KMS-11 (cell line): ENCODE measurements at regions not wholly inside any gene's neighbourhood (a gene's known extent, or its start where the extent isn't known, plus 50 kb on each side); places are given as distances from the start of the nearest gene placed in this dataset.

Experiments
- H2AFZ ChIP-seq: fragments of 200-600 bp; sonication (generic); 2 replicates; pipeline ENCODE4 v1.6.1; 2016; ENCODE audit warnings: antibody characterized with exemption, mixed run types, low read depth
- H3K27ac ChIP-seq: fragments of 200-600 bp; sonication (generic); 2 replicates; pipeline ENCODE4 v1.6.1; 2016; ENCODE audit warnings: mild to moderate bottlenecking, mixed run types
- H3K27me3 ChIP-seq: fragments of 200-600 bp; sonication (generic); 2 replicates; pipeline ENCODE4 v1.6.1; 2017; ENCODE audit warnings: mild to moderate bottlenecking, low read depth, mixed run types, moderate library complexity; ENCODE audit not compliant: insufficient read depth
- H3K36me3 ChIP-seq: fragments of 200-600 bp; sonication (generic); 2 replicates; pipeline ENCODE4 v1.6.1; 2017; ENCODE audit warnings: mild to moderate bottlenecking, mixed run types; ENCODE audit not compliant: insufficient read depth
- H3K4me1 ChIP-seq: fragments of 200-600 bp; sonication (generic); 2 replicates; pipeline ENCODE4 v1.6.1; 2016; ENCODE audit warnings: mild to moderate bottlenecking, low read depth, mixed run types; ENCODE audit not compliant: poor library complexity, severe bottlenecking
- H3K4me2 ChIP-seq: fragments of 200-600 bp; sonication (generic); 2 replicates; pipeline ENCODE4 v1.7.0; 2016; ENCODE audit warnings: mild to moderate bottlenecking, mixed run types
- H3K4me3 ChIP-seq: fragments of 200-600 bp; sonication (generic); IDR thresholded peaks from 2 replicates; pipeline ENCODE4 v1.6.1; 2017; ENCODE audit warnings: low read depth, low read length, mixed read lengths; ENCODE audit not compliant: insufficient read depth
- H3K79me2 ChIP-seq: fragments of 200-600 bp; sonication (generic); 2 replicates; pipeline ENCODE4 v1.6.1; 2016; ENCODE audit warnings: low read depth, mixed run types; ENCODE audit not compliant: insufficient read depth
- H3K9ac ChIP-seq: fragments of 200-600 bp; sonication (generic); 2 replicates; pipeline ENCODE4 v1.6.1; 2016; ENCODE audit warnings: mild to moderate bottlenecking, mixed run types
- H4K20me1 ChIP-seq: fragments of 200-600 bp; sonication (generic); 2 replicates; pipeline ENCODE4 v1.6.1; 2016; ENCODE audit warnings: mild to moderate bottlenecking, mixed run types; ENCODE audit not compliant: insufficient read depth
- CTCF ChIP-seq: fragments of 200-600 bp; sonication (generic); conservative IDR thresholded peaks from 2 replicates; pipeline ENCODE4 v1.6.1; 2017; ENCODE audit warnings: low read depth, mild to moderate bottlenecking, antibody characterized with exemption, low read length, moderate library complexity, mixed read lengths

DNA sequence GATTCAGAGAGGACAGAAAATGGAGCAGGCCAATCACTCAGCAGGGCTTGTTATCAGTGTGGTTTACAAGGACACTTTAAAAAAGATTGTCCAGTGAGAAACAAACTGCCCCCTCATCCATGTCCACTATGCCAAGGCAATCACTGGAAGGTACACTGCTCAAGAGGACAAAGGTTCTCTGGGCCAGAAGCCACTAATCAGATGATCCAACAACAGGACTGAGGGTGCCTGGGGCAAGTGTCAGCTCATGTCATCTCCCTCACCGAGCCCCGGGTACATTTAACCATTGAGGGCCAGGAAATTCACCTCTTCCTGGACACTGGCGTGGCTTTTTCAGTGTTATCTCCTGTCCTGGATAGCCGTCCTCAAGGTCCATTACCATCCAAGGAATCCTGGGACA, 513.7 kb upstream of the EPHA6 start:
- no peak for TF ChIP-seq CTCF
- Histone ChIP-seq H2AFZ (no peak overlapping the region), H3K9ac (no peak overlapping the region)

GRCh38 chr3:96319166-96319565, 495.2 kb upstream of the EPHA6 start:
- Histone ChIP-seq H3K79me2 (no peaks in the 10 kb centered on the region), H3K4me3 (no peak overlapping the region), H3K27me3 (no peaks in the 10 kb centered on the region), H3K4me1 (no peaks in the 10 kb centered on the region), H3K4me2 (no peak overlapping the region), H2AFZ (no peak overlapping the region), H3K36me3 (no peaks in the 10 kb centered on the region), H4K20me1 (no peaks in the 10 kb centered on the region), H3K27ac (no peak overlapping the region), H3K9ac (no peak overlapping the region)
- TF ChIP-seq CTCF: no peak

More for the DNA sequence above, 513.7 kb upstream of the EPHA6 start:
- Histone ChIP-seq H3K4me3 (no peak overlapping the region), H4K20me1 (no peaks in the 10 kb centered on the region), H3K4me2 (no peak overlapping the region), H3K4me1 (no peaks in the 10 kb centered on the region), H3K27me3 (no peaks in the 10 kb centered on the region), H3K36me3 (no peaks in the 10 kb centered on the region), H3K79me2 (no peaks in the 10 kb centered on the region), H3K27ac (no peak overlapping the region)

DNA sequence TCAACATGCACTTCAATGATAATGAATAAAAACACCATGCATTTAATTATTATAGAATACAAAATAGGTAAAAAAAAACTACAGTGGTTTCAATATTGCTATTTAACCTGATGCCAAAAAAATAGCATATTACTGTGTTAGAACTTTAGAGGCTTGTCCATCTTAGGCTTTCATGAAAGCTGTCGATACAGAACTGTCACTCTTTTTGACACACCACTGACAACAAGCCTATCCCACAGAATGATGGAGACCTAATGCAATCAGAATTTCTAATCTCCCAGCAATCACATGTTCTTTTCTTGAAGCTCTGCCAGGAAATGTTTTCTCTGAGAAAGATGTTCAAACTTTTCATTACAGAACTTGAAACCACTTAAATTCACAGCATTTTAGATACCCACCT, 490.3 kb upstream of the EPHA6 start:
- H3K4me3 ChIP-seq: no peak overlapping the region
- H3K79me2 ChIP-seq: no peaks in the 10 kb centered on the region
- no peaks in the 10 kb centered on the region for H3K36me3 ChIP-seq
- H3K27ac ChIP-seq: no peak overlapping the region
- H3K4me1 ChIP-seq: no peaks in the 10 kb centered on the region
- H3K27me3 ChIP-seq: no peaks in the 10 kb centered on the region
- H2AFZ ChIP-seq: no peak overlapping the region
- H3K9ac ChIP-seq: no peak overlapping the region
- no peaks in the 10 kb centered on the region for H4K20me1 ChIP-seq
- H3K4me2 ChIP-seq: no peak overlapping the region
- no peak for TF ChIP-seq CTCF

- Histone ChIP-seq H3K4me3 (no peak overlapping the region), H4K20me1 (no peaks in the 10 kb centered on the region), H3K9ac (no peak overlapping the region), H3K36me3 (no peaks in the 10 kb centered on the region), H3K4me2 (no peak overlapping the region), H2AFZ (no peak overlapping the region), H3K27ac (no peak overlapping the region), H3K27me3 (no peaks in the 10 kb centered on the region), H3K4me1 (no peaks in the 10 kb centered on the region), H3K79me2 (no peaks in the 10 kb centered on the region)
- no peak for TF ChIP-seq CTCF
Measured at GRCh38 chr3:96330795-96331194, 483.6 kb upstream of the EPHA6 start.

DNA sequence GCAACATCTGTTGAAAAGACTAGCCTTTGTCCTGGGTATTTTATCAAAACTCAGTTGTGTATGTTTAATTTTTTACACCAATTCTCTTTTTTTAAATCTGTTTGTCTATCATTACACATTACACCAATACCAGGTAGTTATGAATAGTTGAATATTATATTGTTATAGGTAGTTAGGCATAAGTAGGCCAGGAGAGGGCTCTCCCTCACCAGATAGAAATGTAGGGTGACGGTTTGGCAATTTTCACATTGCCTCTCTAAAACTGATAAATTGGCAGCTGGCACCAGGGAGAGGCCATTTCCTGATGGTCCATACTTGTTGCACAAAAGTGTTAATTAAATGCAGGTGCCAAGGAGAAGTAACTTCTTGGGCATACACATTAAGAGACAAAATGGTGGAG, 483.1 kb upstream of the EPHA6 start:
- Histone ChIP-seq H3K79me2 (no peaks in the 10 kb centered on the region), H3K27ac (no peak overlapping the region), H3K27me3 (no peaks in the 10 kb centered on the region), H3K36me3 (no peaks in the 10 kb centered on the region), H2AFZ (no peak overlapping the region), H4K20me1 (no peaks in the 10 kb centered on the region), H3K9ac (no peak overlapping the region), H3K4me1 (no peaks in the 10 kb centered on the region), H3K4me3 (no peak overlapping the region), H3K4me2 (no peak overlapping the region)
- peak; percentile 45 for TF ChIP-seq CTCF
